LoVo (cell line): ENCODE measurements at regions not wholly inside any gene's neighbourhood (a gene's known extent, or its start where the extent isn't known, plus 50 kb on each side); places are given as distances from the start of the nearest gene placed in this dataset.
"Not testable (repeated sequence)": the region's sequence is repeated elsewhere in the genome, so short reads cannot be mapped to it uniquely, and the experiment has no call there.

Source experiments
- DNase-seq: peaks from one replicate; pipeline ENCODE4 v3.0.0-alpha.2; 2016; ENCODE audit warnings: low spot score

- DNase-seq, result no peak
These were observed 148.7 kb downstream of the PRL start for GRCh38 chr6:22147921-22148776.

- no peak for DNase-seq
These were observed 147.7 kb downstream of the PRL start for GRCh38 chr6:22149096-22149495.

GRCh38 chr6:22149501-22150367, 147.1 kb downstream of the PRL start:
- DNase-seq, result no peak

GRCh38 chr6:22150368-22151035, 146.3 kb downstream of the PRL start:
- DNase-seq, result no peak

- DNase-seq, result no peak
These were observed 144.9 kb downstream of the PRL start for GRCh38 chr6:22151892-22152291.

- no peak for DNase-seq
These were observed 144.0 kb downstream of the PRL start for GRCh38 chr6:22152841-22153240.

- DNase-seq, result no peak
These were observed 143.3 kb downstream of the PRL start for GRCh38 chr6:22153384-22154158.

- no peak for DNase-seq
These were observed 141.3 kb downstream of the PRL start for GRCh38 chr6:22155551-22155950.

GRCh38 chr6:22157233-22157632, 139.6 kb downstream of the PRL start:
- no peak for DNase-seq

- no peak for DNase-seq
These were observed 132.6 kb downstream of the PRL start for GRCh38 chr6:22164236-22164635.

- DNase-seq, result not testable (repeated sequence)
These were observed 125.8 kb downstream of the PRL start for GRCh38 chr6:22171006-22171405.

- not testable (repeated sequence) for DNase-seq
These were observed 125.0 kb downstream of the PRL start for GRCh38 chr6:22171885-22172284.

GRCh38 chr6:22173311-22173710, 123.5 kb downstream of the PRL start:
- DNase-seq, result no peak

GRCh38 chr6:22180250-22180649, 116.6 kb downstream of the PRL start:
- not testable (repeated sequence) for DNase-seq

- no peak for DNase-seq
These were observed 112.5 kb downstream of the PRL start for GRCh38 chr6:22184371-22184770.

- no peak for DNase-seq
These were observed 106.9 kb downstream of the PRL start for GRCh38 chr6:22189946-22190345.

GRCh38 chr6:22194188-22194921, 102.5 kb downstream of the PRL start:
- DNase-seq, result no peak

- no peak for DNase-seq
These were observed 97.1 kb downstream of the PRL start for GRCh38 chr6:22199771-22200170.

- DNase-seq, result no peak
These were observed 92.7 kb downstream of the PRL start for GRCh38 chr6:22204153-22204552.

- no peak for DNase-seq
These were observed 91.6 kb downstream of the PRL start for GRCh38 chr6:22205266-22205665.

- DNase-seq, result no peak
These were observed 90.7 kb downstream of the PRL start for GRCh38 chr6:22206106-22206505.
